NCI-H1694 (cell line): ENCODE measurements at regions not wholly inside any gene's neighbourhood (a gene's known extent, or its start where the extent isn't known, plus 50 kb on each side); places are given as distances from the start of the nearest gene placed in this dataset.
A peak's percentile ranks its signal among the peaks of the same experiment; 100 is the strongest.
"Not testable (repeated sequence)": the region's sequence is repeated elsewhere in the genome, so short reads cannot be mapped to it uniquely, and the experiment has no call there.

Source experiments
- DNase-seq: peaks from one replicate; lab custom pipeline; 2025; lab: John Stamatoyannopoulos, UW

- DNase-seq: no peak
These were observed 108.6 kb downstream of the NRN1 start for GRCh38 chr6:5898102-5898501.

GRCh38 chr6:5896476-5897200, 110.1 kb downstream of the NRN1 start:
- DNase-seq: no peak

- no peak for DNase-seq
These were observed 112.4 kb downstream of the NRN1 start for GRCh38 chr6:5894357-5894756.

- DNase-seq: no peak
These were observed 113.4 kb downstream of the NRN1 start for GRCh38 chr6:5893295-5893694.

GRCh38 chr6:5892669-5893068, 114.1 kb downstream of the NRN1 start:
- DNase-seq: no peak

GRCh38 chr6:5878792-5879191, 127.9 kb downstream of the NRN1 start:
- DNase-seq: no peak

- no peak for DNase-seq
These were observed 130.6 kb downstream of the NRN1 start for GRCh38 chr6:5876076-5876475.

GRCh38 chr6:5873976-5874375, 132.7 kb downstream of the NRN1 start:
- DNase-seq: not testable (repeated sequence)

GRCh38 chr6:5871296-5871695, 135.4 kb downstream of the NRN1 start:
- DNase-seq: no peak

GRCh38 chr6:5869676-5870075, 137.0 kb downstream of the NRN1 start:
- no peak for DNase-seq

GRCh38 chr6:5869261-5869660, 137.5 kb downstream of the NRN1 start:
- DNase-seq: no peak

GRCh38 chr6:5866547-5867051, 140.1 kb downstream of the NRN1 start:
- peak; percentile 82 for DNase-seq

- no peak for DNase-seq
These were observed 141.2 kb downstream of the NRN1 start for GRCh38 chr6:5865506-5866031.

- DNase-seq: no peak
These were observed 145.9 kb downstream of the NRN1 start for GRCh38 chr6:5860849-5861248.

GRCh38 chr6:5855787-5856470, 150.8 kb downstream of the NRN1 start:
- DNase-seq: no peak

- DNase-seq: no peak
These were observed 151.8 kb downstream of the NRN1 start for GRCh38 chr6:5854899-5855298.

- no peak for DNase-seq
These were observed 155.4 kb downstream of the NRN1 start for GRCh38 chr6:5851261-5851757.

GRCh38 chr6:5850848-5851255, 155.9 kb downstream of the NRN1 start:
- no peak for DNase-seq

GRCh38 chr6:5846889-5847288, 159.8 kb downstream of the NRN1 start:
- no peak for DNase-seq

GRCh38 chr6:5846335-5846734, 160.4 kb downstream of the NRN1 start:
- DNase-seq: no peak

GRCh38 chr6:5843078-5843477, 163.6 kb downstream of the NRN1 start:
- no peak for DNase-seq

GRCh38 chr6:5840734-5841390, 165.9 kb downstream of the NRN1 start:
- DNase-seq: no peak
